C4-2B (cell line): ENCODE measurements at regions not wholly inside any gene's neighbourhood (a gene's known extent, or its start where the extent isn't known, plus 50 kb on each side); places are given as distances from the start of the nearest gene placed in this dataset.

Experiments used
- ZFX ChIP-seq: fragments of 450-650 bp; IDR thresholded peaks from 2 replicates; pipeline ENCODE4 v1.6.1; 2017
- TF ChIP-seq, protein P1 (sequence below): fragments of 450-650 bp; conservative IDR thresholded peaks from 2 replicates; pipeline ENCODE4 v1.5.1; 2017; ENCODE audit warnings: mild to moderate bottlenecking

DNA sequence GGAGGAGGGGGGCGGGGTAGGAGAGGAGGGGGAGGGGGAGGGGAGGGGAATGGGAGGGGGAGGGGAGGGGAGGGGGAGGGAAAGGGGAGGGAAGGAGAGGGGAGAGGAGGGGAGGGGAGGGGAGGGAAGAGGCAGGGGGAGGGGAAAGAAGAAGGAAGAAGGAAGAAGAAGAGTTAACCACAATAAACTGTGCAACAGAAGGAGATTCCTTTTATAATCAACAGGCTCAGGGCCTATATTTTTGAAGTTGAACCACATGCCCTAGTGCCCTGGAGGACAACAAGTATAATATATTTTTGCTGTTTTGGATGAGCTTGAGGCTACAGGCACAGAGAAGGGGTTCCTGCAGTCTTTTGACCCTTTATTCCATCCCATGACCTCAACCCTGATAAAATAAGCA lies 228.2 kb upstream of the IRF2BP2 start:
- TF ChIP-seq, protein P1, sequence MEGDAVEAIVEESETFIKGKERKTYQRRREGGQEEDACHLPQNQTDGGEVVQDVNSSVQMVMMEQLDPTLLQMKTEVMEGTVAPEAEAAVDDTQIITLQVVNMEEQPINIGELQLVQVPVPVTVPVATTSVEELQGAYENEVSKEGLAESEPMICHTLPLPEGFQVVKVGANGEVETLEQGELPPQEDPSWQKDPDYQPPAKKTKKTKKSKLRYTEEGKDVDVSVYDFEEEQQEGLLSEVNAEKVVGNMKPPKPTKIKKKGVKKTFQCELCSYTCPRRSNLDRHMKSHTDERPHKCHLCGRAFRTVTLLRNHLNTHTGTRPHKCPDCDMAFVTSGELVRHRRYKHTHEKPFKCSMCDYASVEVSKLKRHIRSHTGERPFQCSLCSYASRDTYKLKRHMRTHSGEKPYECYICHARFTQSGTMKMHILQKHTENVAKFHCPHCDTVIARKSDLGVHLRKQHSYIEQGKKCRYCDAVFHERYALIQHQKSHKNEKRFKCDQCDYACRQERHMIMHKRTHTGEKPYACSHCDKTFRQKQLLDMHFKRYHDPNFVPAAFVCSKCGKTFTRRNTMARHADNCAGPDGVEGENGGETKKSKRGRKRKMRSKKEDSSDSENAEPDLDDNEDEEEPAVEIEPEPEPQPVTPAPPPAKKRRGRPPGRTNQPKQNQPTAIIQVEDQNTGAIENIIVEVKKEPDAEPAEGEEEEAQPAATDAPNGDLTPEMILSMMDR = no peak
- no peak for TF ChIP-seq ZFX
